ENCODE measurements at regions not wholly inside any gene's neighbourhood (a gene's known extent, or its start where the extent isn't known, plus 50 kb on each side); places are given as distances from the start of the nearest gene placed in this dataset.

DNA sequence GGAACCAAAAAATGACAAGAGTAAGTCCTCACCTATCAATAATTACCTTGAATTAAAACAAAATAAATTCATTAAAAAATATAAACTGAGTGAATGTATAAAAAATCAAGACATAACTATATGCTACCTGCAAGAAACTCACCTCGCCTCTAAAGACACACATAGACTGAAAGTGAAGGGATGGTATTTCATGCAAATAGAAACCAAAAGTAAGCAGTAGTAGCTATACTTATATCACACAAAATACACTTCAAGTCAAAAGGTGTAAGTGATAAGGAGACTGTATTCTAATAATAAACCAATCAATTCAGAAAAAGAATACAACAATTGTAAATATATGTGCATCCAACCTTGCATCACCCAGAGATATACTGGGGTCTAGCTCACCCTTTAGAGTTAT is 332.6 kb downstream of the SH2D4B start:
- DNase-seq = no peak

GRCh38 chr10:80871083-80871482 is 333.4 kb downstream of the SH2D4B start:
- DNase-seq = no peak

GRCh38 chr10:80878330-80878729 is 340.6 kb downstream of the SH2D4B start:
- DNase-seq = no peak

DNA sequence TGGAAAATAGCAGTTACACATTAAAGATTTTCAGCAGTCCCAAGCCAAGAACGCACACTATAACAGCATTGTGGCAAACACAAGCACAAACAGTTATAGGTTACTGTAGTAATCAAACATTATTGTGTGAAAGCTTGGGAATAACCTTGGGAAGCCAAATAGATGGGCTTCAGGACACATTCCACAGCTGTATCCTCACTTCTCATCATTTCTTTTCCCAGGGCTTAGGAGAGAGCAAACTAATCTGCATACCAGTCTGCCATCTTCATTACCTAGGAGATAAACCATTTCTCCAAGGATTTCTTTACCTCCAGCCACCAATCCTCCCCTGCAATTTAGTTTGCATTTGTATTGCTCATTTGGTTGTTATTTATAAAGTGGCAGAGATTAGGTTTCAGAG is 352.4 kb downstream of the SH2D4B start:
- DNase-seq = no peak

GRCh38 chr10:80893256-80893655 is 355.6 kb downstream of the SH2D4B start:
- DNase-seq = no peak

DNA sequence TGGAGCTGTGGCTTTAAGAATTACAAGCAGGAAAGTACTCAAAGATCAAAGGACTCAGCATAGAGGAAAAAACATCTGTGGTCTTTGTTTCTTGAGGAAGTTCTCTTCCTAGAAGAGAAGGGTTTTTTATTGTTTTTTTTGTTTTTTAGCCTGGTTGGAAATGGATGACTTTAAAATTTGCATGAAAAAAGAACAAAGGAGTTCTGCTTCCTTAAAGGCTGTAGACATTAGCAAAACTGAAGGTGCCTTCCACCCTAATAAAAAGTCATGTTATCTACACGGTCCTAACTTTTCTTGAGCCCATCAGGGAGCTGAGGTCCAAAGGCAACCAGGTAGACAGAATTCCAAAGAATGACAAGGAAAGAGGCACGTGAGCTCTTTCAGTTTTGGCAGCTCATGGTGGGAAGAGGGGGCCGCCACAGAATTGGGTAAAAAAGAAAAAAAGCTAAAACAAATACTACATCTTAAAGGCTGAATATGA is 356.6 kb downstream of the SH2D4B start:
- no peak for DNase-seq

- DNase-seq = no peak
These were observed 357.2 kb downstream of the SH2D4B start for GRCh38 chr10:80894797-80895467.

DNA sequence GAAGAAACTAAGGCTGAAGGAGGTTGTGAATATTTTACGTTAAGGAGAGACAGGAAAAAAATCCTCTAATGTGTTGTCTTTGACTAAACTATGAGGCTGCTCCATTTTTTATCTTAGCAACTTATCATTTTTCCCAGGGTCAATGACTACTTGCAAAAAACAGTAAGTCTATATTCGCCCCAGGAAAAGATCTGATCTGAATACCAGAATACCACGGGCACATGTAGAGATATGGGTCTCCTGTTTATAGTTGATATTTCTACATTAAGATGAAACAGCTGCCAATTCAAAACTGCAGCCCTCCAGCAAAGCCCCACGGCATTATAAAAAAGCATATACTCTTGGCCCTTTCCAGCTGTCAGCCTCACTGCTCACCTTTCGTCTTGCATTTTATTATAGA is 358.4 kb downstream of the SH2D4B start:
- DNase-seq = no peak

GRCh38 chr10:80896959-80897358 is 359.3 kb downstream of the SH2D4B start:
- DNase-seq = no peak

DNA sequence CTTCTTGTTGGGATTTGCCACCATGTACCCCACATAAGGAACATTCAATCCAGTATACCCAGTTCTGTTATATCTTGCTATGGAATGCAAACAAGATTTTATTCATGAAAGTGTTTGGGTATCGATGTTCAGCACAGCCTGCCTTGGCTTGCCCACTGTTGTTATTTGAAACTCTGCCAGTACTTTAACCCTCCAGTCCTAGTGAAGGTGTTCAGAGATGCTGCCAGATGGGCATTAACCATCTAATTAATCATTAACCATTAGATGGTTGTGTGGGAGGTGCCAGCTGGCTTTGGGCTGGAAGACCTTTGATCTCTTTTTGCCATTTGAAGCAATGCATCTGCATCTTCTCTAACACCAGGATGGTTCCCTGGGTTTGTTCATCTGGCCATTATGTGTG is 363.0 kb downstream of the SH2D4B start:
- DNase-seq = no peak

- DNase-seq = no peak
These were observed 370.9 kb downstream of the SH2D4B start for GRCh38 chr10:80908611-80909010.

GRCh38 chr10:80909254-80909653 is 371.6 kb downstream of the SH2D4B start:
- DNase-seq = no peak

DNA sequence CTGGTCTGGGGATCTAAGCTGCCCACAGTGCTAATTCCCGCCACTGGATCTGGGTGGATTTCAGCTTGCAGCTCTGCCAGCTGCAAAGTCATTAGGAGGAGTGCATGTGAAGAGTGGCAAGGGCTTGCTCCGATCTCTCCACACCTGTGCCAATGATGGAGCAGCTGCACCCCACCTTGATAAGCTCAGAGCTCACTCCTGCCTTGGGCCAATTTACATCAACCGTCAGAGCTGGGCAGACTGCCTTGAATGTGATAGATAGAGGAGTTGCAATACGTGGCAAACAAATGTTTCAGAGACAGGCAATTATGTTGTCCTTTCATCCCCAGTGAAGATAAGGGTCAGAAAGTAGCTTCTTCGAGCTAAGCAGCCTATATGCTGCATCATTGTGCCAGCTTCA is 379.9 kb downstream of the SH2D4B start:
- no peak for DNase-seq

GRCh38 chr10:80921032-80921431 is 383.3 kb downstream of the SH2D4B start:
- no peak for DNase-seq

GRCh38 chr10:80924063-80924952 is 386.6 kb downstream of the SH2D4B start:
- peak in 1 of 2 experiments; percentile 9 for DNase-seq

DNA sequence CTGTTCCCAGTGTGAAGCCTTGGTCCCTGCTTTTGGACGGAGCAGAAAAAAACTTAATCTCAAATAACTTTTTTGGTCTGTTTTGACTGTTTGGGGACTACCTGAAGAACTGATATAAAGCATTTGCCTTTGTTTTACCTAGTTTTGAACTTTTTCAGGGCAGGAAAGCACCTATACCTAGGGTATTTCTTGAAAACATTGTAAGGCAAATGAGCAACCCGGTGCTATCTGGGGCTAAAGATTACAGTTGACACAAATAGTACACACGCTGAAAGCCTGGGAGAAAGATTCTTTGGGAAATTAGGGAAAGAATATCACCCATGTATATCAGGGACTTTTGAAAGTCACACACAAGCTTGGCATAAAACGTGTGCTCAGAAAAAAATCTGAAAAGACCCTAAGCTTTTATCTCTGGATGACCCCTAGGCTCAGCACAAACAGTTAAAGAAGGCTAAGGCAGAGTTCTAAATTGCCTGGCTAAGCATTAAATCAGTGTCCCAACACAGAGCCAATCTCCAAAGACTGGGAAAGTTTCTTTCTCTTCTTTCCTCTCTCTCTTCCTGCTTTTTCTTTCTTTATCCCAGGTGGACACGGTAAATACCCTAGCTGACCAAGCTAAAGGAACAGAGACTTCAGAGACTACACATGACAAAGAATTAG is 389.8 kb downstream of the SH2D4B start:
- DNase-seq = no peak

- no peak for DNase-seq
These were observed 401.2 kb downstream of the SH2D4B start for GRCh38 chr10:80938903-80939302.

- DNase-seq = no peak
These were observed 407.7 kb downstream of the SH2D4B start for GRCh38 chr10:80945264-80945880.

- DNase-seq = no peak
These were observed 408.4 kb downstream of the SH2D4B start for GRCh38 chr10:80946073-80946472.

- DNase-seq = no peak
These were observed 409.4 kb downstream of the SH2D4B start for GRCh38 chr10:80946957-80947726.

DNA sequence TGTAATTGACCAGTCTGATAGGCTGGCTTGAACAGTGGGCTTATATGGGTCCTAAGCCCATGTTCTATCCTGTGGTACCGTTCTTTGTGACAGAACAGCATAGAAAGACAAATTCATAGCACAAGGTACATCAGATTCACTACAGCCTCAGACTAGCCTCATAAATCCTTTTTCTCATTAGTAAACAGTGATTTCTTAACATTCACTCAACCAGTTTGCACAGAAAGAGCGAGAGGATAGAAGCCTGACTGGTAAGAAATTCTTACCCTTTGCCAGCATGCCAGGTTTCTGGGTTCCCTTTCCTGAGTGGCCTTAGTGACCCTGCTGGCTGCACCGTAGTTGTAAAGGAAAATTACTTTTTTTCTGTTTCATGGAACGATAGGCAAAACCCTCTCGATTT is 412.1 kb downstream of the SH2D4B start:
- DNase-seq = no peak

DNA sequence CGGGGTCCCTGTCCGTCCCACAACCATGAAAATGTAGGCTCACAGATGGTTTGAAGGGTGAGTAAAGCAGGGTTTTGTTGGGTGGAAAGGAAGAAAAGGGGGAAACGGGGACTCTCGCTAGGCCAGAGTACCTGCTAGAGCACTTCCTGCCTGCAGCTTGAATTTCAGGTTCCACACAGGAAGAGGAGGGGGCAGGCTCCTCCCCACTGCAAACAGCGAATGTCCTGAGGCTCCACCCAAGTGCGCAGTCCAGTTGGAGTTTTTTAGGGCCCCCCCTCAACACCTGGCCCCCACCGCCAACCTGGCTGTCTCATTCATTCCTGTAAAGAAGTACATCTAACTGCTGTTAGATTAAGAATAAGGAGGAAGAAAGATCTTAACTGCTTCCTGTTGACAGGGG is 414.7 kb downstream of the SH2D4B start:
- no peak for DNase-seq
